ENCODE measurements at regions not wholly inside any gene's neighbourhood (a gene's known extent, or its start where the extent isn't known, plus 50 kb on each side); places are given as distances from the start of the nearest gene placed in this dataset.
"Not testable (repeated sequence)": the region's sequence is repeated elsewhere in the genome, so short reads cannot be mapped to it uniquely, and the experiment has no call there.

DNA sequence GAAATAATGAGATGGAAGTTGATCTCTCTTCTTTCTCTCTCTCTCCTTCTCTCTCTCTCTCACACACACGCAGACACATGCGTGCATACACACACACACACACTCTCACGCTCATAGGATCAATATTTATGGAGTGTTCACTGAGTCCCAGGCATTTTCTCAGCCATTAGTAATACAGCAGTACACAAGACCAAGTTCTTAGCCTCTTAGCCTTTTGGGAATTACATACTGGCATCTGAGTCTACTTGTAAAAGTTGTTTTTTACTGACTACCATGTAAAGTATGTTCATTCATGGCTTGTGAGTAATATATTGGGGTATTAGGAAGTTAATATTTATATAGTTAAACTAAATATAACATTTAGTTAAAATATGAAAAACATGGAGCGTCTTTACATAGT lies 61.1 kb upstream of the RUBCNL start:
- TF ChIP-seq, protein P1, sequence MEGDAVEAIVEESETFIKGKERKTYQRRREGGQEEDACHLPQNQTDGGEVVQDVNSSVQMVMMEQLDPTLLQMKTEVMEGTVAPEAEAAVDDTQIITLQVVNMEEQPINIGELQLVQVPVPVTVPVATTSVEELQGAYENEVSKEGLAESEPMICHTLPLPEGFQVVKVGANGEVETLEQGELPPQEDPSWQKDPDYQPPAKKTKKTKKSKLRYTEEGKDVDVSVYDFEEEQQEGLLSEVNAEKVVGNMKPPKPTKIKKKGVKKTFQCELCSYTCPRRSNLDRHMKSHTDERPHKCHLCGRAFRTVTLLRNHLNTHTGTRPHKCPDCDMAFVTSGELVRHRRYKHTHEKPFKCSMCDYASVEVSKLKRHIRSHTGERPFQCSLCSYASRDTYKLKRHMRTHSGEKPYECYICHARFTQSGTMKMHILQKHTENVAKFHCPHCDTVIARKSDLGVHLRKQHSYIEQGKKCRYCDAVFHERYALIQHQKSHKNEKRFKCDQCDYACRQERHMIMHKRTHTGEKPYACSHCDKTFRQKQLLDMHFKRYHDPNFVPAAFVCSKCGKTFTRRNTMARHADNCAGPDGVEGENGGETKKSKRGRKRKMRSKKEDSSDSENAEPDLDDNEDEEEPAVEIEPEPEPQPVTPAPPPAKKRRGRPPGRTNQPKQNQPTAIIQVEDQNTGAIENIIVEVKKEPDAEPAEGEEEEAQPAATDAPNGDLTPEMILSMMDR (IDR thresholded peaks at IDR 0.05; ENCODE audit: insufficient read depth, low read depth, low read length) = not testable (repeated sequence)
- not testable (repeated sequence) for TF ChIP-seq EZH2 (IDR thresholded peaks at IDR 0.05; ENCODE audit: insufficient read depth, low read length)
